NCI-H345 (cell line): ENCODE measurements at regions not wholly inside any gene's neighbourhood (a gene's known extent, or its start where the extent isn't known, plus 50 kb on each side); places are given as distances from the start of the nearest gene placed in this dataset.

ENCODE experiments used
- DNase-seq: peaks from one replicate; lab custom pipeline; 2025; lab: John Stamatoyannopoulos, UW

DNA sequence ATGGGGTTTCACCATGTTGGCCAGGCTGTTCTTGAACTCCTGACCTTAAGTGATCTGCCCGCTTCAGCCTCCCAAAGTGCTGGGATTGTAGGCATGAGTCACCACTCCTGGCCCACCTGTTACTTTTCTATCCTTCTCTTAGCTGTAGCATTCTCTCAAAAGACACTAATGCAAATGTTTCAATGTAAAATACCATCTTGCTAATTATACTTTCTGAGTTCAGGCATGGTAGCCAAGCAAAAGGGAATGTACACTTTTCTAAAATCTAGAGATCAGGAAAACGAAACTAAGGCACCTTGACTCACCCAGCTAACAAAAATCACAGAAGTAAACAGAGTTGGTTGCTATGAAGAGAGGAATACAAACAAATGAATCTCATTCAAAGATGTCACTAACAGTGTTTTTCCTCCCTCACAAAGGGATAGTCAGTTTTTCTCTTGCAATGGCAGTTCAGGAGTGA lies 401.0 kb upstream of the NRP1 start:
- DNase-seq, result no peak

DNA sequence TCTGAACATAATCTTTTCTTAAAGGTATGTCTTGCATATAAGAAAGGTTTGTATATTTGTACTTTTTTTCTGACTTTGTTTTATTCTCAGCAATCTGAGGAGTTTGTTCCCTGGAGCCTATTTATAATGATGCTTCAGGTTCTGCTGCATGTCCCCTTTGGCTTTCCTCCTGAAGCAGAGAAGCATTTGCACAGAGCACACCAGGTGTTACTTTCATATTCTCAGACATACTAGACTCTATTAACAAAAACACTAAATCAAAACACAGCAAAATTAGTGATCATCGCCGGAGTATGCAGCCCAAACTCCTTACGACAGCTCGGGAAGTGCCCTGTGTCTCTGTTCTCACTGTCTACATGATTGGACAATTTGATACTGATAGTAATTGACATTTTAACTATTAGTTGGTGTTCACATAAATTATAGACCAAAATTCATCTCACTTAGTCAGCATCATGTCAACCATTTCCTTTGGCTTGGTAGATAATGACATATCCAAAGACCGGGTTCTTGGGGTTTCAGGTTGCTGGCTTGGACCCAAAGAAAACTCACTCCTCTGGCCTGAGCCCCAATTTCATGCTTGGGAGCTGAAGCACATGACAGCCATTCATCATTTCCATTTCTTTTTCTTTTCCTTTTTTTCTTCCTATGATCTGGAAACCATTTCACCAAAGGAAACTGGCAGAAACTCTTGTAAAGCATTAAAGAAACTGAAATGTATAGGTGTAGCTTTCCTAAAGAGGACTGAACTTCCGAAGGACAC lies 400.1 kb upstream of the NRP1 start:
- no peak for DNase-seq

DNA sequence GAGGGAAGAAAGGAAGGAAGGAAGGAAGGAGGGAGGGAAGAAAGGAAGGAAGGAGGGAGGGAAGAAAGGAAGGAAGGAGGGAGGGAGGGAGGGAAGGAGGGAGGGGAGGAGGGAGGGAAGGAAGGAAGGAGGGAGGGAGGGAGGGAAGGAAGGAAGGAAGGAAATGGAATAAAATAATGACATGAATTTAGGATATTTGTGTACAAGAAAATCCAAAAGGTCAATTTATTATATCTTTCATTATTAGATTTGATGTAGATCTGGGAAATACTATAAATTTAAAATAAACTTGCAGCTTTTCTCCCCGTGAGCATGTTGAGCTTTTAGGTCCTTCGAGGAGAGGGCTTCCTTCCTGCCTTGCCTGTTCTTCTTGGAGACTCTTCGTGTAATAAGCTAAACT lies 398.6 kb upstream of the NRP1 start:
- no peak for DNase-seq

DNA sequence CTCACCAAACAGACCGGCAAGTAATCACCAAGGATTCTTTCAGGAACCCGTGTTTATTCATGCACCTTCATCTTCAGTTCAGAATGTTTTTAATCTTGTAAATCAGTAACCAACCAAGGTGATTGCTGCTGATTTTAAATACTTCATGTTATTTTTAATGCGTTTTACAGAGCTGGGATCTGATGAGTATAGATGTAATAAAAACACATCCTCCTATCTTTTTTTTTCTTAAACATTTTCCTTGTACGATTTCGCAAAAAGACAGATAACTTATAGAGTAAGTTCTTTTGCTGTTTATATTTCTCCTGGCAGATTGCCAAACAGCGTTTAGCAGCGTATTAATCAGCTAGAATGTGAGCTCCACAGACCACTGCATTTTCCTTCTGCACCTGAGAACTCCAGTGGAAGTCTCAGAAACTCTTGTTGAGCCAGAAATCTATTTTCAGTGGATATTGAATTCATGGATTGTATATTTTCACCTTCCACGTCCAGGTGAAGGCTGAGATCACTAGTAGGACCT lies 397.8 kb upstream of the NRP1 start:
- no peak for DNase-seq

DNA sequence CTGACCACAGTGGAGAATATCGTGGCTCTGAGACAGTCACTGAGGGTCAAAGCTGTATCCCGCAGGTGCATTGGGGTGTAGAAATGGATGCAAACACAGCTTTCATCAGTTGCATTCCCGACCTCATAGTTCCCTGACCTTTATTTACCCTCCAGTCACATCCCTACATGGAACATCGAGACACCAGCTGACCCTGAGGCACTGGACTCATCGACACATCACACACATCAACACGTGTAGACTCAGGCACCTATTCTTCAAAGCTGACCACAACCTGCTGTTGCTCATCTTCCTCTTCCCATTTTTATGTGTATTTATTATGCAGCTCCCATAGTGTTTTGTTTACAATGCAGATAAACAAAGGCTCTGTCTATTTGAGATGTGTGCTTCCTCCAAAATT lies 396.9 kb upstream of the NRP1 start:
- no peak for DNase-seq

DNA sequence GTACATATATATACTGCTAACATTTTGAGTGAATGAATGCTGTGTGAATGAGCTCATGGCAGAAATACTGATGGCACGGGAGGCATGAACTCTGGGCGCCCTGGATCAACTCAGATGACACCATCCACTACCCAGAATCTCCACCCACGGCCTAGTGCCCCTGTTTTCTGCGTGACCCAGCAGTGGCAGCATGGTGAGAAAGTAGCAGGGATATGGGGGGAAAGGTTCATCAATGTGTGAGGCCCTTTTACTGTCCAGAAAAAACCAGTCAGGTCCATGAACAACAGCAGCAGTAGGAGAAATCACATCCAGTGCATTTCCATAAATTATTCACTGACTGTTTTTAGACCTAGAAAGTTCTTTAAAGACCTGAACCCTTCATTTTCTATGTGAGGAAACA lies 391.0 kb upstream of the NRP1 start:
- DNase-seq, result no peak

DNA sequence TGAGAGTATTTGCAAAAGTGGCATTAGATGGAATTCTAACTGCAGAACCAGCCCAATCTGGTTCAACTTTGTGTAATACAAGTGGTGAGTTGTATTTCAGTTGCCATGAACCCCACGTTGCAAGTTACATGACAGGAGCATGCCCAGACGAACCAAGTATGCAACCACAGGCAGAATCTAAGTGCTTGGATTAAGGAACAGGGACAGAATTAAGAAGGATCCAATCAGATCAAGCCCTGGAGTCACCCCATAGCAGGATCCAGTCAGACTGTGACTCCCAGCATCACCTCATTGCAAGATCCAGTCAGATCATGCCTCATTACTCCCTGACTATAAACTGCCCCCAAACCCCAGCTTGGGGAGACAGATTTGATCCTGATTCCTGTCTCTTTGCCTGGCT lies 388.7 kb upstream of the NRP1 start:
- DNase-seq, result no peak

DNA sequence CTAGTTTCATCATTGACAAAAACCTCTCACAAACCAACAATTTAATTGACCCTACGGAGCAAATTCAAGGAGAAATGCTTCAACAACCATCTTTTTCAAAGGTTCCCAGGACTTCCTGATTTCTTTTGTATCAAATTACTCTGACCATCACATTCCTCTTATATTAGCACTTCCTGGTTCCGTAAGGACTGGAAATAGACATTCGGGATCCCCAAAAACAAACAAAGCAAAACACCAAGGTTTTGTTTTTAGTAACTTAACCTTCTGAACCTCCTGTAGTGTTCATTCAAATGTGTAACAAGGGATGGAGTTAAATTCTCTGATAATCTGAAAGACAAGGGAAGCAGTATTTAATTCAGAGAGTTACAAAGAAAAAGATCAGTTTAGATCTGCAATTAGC lies 387.6 kb upstream of the NRP1 start:
- no peak for DNase-seq

DNA sequence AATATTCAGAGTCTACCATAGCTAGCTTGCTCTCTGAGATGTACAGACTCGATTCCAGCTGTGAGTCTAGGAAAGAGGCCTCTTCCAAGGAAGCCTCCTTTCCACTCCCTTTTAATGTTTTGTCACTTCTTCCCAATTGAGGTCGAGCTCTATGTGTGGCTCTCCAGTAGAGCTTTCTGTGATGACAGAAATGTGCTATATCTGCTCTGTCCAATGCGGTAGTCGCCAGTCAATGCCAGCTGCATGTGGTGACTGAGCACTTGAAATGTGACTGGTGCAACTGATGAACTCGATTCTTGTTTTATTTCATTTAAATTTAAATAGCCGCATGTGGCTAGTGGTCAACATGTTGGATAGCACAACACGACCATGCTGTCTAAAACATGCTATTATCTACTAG lies 387.0 kb upstream of the NRP1 start:
- DNase-seq, result no peak

DNA sequence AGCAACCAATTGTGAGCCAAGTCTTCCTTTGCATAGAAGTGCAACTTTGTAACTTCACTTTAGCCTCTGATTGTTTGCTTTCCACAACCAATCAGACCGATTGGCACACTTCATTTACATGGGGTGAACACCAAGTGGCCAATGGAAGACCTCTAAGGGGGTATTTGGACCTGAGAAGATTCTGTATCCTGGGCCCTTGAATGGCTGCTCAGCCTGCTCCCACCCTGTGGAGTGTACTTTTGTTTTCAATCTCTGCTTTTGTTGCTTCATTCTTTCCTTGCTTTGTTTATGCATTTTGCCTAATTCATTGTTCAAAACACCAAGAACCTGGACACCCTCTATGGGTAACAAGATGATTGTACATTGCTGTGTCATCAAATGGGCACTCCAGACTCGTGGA lies 385.7 kb upstream of the NRP1 start:
- no peak for DNase-seq

DNA sequence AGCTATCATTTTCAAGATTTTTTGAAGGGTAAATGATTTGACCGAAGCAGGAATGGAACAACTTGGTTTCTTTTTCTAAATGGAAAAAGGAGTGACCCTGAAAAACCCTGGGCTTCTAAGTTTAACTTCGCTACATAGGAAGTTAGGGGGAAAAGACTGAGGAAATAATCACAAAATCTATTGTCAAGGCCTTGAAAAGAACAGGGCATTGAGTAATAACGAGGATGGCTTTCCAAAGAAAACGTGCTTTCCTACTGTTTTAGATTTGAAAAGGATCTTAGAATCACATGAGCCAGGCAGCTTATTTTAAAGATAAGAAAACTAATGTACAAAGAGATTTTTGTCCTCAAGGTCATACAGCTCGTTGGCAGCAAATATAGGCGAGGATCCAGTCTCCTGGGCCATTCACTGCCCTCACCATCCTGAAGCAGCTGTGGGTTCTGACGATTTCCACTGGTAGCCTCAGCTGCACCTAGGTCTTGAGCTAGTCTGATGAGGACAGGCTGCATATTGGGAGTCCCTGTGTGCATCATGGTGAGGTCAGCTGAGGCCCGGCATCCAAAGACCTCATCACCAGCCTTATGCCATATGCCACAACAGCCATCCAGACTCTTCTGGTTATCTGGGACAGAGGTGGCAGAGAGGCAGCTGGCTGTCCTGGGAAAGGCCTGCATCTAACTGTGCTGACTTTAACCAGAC lies 384.7 kb upstream of the NRP1 start:
- DNase-seq, result no peak

DNA sequence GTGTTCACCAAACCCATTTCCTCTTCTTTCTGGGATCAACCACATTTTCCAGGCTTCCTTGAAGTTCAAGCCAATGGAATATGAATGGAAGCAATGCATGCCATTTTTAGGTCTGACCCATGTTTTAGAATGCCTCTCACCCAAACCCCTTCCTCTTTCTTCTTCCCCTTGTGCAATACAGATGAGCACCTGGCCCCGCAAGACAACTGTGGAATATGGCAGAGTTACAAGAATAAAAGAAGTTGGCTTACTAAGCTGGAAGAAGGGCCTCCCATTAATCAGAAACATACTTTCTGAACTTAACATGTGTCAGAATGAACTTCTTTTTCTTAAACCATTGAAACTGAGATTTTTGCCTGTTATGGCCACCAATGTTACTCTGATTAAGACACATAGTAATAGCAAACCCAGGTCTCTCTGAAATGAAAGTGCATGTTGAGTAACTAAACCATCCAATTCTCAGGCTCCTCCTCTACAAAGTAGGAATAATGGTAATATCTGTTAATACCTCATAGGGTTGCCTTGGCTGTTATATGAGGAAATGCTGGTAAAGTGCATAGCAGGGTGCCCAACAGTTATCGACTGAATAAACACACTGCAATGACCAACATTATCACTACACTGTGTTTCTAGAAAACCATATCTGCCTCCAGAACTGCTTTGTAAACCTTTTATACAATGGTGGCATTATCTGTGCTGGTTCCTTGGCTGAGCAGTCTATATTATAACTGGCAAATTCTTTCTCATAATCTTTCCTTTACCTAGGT lies 382.2 kb upstream of the NRP1 start:
- DNase-seq, result no peak

DNA sequence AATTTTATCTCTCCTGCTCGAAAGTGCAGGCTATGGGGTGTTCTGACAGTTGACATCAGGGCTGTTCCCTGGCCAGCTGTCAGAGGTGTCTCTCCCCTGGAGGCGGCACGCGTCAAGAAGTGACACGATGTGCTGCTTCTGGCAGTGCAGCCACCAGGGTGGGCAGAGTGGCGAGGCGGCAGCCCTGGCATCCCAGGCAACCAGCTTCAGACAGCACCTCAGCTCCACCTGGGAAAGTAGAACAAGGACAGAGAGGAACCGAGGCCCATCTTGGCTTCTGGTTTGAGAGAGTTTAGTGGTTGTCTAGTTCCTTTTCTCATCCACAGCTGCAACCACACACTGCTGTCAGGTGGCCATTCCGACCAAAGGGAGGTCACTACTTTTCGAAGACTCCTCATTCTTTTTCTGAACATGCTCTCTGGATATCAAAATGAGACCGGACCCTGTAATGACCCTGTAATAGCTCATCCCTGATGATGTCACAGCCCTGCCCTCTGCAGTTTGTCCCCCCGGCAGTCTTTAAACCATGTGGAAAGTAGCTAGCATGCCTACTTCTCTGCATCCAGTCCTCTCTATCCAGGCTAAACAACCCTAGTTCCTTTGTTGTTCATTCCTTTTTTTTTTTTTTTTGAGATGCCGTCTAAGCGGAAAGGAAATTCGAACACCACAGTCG lies 381.0 kb upstream of the NRP1 start:
- no peak for DNase-seq

DNA sequence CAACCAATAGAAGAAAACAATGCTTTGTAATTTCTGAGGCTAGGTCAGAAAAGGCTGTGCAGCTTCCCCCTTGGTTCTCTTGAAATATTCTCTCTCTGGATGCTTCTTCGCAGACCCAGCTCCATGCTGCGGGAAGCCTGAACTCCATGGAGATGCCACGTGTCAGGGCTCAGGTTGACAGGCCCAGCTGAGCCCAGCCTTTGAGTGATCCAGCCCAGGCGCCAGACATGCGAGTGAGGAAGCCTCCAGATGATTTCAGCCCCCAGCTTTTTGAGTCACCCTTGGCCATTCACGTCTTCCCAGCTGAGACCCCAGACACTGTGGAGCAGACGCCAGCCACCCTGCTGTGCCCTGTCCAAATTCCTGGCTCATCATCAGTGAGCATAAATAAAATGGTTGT lies 378.4 kb upstream of the NRP1 start:
- no peak for DNase-seq

DNA sequence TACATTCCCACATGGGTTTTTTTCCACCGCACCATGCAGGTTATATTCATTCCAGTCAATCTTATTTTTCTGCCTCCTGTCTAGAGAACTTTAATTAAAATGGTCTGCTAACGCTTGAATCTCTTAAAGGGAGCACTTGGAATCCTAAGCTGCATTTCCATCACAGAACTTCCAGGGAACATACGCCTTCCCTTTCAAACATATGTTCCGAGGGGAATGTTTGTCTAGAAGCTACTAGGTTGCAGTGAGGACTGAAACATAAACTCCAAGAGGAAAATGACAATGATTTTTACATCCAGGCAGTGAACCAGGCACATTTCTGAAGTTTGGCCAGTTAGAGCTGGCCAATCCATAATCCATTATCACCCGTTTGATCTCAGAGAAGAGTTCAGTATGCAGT lies 375.5 kb upstream of the NRP1 start:
- no peak for DNase-seq

DNA sequence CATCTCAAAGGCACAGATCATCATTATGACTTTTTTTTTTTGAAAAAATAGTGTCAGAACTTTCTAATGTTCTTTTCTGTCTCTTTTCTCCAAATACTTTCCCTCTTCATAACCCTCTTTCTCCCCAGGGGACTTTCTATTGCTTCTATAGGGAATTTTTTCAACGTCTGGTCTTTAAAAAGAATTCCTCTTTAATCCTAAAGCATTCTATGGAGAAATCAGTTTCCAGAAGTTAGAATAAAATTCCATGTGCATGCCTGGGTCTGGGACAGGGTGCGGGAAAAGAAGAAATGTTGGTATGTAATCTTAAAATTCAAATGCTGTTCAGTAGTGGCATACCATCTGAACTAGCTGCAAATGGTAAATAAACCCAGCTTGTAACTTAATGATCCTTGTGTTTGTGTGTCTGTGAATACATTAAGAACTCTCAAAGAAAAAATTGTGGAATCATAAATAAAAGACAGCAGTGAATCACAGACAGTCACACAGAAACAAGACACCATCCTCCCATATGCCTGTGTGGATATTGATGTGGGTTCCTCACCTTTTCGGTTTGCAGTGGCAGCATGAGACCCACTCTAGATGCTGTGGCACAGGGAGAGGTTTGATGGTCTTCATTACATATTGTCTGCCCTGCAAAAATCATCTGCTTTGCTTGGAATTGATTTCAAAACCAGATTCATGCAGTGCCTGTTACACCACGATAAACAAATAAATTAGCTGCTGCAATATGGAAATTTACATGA lies 374.7 kb upstream of the NRP1 start:
- DNase-seq, result no peak

DNA sequence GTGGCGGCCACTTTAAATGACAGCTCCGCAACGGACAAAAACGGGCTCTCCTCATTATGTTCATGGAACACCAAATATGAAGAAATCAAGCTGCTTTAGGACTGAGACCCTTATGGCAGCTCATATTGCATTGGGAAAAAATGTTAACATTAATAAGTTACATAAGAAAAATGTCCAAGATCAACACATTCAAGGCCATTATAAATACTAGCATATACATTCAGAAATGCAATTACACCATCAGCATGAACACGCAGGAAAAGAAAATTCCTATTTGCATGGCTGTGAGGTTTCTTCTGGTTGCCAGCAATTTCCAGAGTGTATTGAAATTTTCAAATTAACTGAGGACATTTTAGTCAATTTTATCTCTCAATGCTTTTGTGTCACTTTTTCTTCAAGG lies 374.1 kb upstream of the NRP1 start:
- DNase-seq, result no peak

DNA sequence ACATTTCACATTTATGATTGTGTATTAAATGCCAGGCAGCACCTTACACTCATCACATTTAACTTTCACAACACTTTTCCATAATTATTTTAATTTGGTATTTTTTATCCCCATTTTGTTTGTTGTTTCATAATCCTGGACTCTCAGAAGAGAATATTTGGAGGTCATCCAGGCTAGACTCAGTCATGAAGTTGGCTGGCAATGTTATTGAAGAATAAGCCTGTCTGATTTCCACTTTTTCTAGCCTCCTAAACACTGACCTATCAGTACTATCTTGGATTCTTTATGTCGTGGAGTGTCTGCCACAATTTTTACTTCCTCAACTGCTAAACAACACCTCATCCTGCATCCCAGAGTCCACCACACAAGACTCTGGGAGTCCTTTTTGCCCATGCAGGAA lies 372.3 kb upstream of the NRP1 start:
- no peak for DNase-seq

DNA sequence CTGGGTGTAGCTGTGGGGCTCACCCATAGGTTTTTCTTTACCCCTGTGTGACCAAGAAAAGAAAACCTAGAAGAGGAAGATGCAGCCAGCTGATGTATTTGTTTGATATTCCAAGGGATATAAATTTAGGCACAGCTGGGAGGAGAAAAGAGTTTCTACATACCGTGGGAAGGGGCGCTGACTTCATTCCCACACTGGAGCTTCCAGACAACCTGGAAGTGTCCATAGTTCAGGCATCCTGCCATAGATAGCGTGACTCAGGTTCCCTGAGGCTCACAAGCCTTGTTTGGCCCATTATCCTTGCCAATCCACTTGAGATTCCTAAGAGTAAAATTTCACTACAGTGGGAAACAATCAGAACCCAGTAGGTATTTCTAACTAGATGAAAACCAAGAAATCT lies 371.7 kb upstream of the NRP1 start:
- no peak for DNase-seq

DNA sequence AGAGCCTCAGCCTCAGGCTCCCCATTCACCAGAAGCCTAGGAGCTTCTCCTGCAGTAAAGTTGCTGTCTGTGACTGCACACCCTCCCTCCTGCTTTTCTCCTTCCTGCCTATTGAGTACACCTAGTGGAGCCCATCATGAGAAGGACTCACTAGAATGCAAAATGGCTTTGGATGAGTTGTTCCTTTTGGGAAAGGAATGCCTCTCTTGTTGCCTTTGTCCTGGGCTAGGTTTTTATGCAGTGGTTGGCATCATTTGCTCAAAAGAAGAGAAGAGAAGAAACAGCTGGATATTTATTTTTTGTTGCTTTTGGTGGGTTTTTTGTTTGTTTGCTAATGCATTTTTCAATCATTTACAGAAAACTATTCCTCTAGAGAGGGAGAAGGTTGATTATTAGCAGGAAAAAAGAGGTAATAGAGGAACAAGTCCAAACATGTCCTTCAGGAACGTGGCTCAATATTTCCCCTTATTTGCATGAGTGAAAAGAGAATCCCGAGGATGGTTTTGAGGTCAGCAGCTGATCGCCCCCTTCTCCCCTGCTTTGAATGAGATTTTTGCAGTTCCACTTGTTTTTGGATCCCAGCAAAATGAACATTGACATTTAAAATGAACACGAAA lies 369.9 kb upstream of the NRP1 start:
- no peak for DNase-seq
